HepG2 (cell line): ENCODE measurements at regions not wholly inside any gene's neighbourhood (a gene's known extent, or its start where the extent isn't known, plus 50 kb on each side); places are given as distances from the start of the nearest gene placed in this dataset.

Source experiments
- CREB1 ChIP-seq, 2 experiments: fragments of 450-650 bp in 1 of 2; IDR thresholded peaks; 2 replicates each; pipeline ENCODE4 v1.6.1; 2016 to 2017; ENCODE audit warnings: control low read depth in 1 of 2, mild to moderate bottlenecking in 1 of 2, missing compliant biosample characterization in 1 of 2, missing genetic modification characterization in 1 of 2
- HCFC1 ChIP-seq: fragments of 150-350 bp; IDR thresholded peaks from 2 replicates; pipeline ENCODE4 v1.6.1; 2014; ENCODE audit warnings: low read depth, low read length
- HOXA3 ChIP-seq: sonication (generic); formaldehyde crosslinking; IDR thresholded peaks from 2 replicates; pipeline ENCODE4 v1.5.0; 2020; ENCODE audit warnings: missing genetic modification reagents
- RNF2 ChIP-seq: fragments of 450-650 bp; conservative IDR thresholded peaks from 2 replicates; pipeline ENCODE4 v1.6.1; 2016; ENCODE audit warnings: low read depth
- TRIM24 ChIP-seq: sonication (generic); formaldehyde crosslinking; IDR thresholded peaks from 2 replicates; pipeline ENCODE4 v1.8.0; 2022; ENCODE audit warnings: mild to moderate bottlenecking, missing genetic modification reagents
- U2AF2 ChIP-seq: fragments of 200-400 bp; formaldehyde crosslinking; IDR thresholded peaks from 2 replicates; pipeline ENCODE4 v1.6.1; 2017; ENCODE audit warnings: low read depth, mild to moderate bottlenecking, low read length
- ZNF615 ChIP-seq: sonication (generic); formaldehyde crosslinking; IDR thresholded peaks from 2 replicates; pipeline ENCODE4 v1.5.0; 2020; ENCODE audit warnings: mild to moderate bottlenecking, missing genetic modification reagents, borderline replicate concordance
- ZSCAN12 ChIP-seq: sonication (generic); formaldehyde crosslinking; IDR thresholded peaks from 2 replicates; pipeline ENCODE4 v1.9.0; 2021; ENCODE audit warnings: mild to moderate bottlenecking, missing genetic modification reagents
- TF ChIP-seq, protein P1 (sequence below): sonication (generic); formaldehyde crosslinking; IDR thresholded peaks from 2 replicates; pipeline ENCODE4 v1.5.0; 2020; ENCODE audit warnings: missing genetic modification reagents
- TF ChIP-seq, protein P2 (sequence below): sonication (generic); formaldehyde crosslinking; IDR thresholded peaks from 2 replicates; pipeline ENCODE4 v1.8.0; 2022; ENCODE audit warnings: mild to moderate bottlenecking, missing genetic modification reagents, moderate library complexity
- TF ChIP-seq, protein P3 (sequence below): sonication (generic); formaldehyde crosslinking; IDR thresholded peaks from 2 replicates; pipeline ENCODE4 v1.5.1; 2020; ENCODE audit warnings: missing genetic modification reagents, mild to moderate bottlenecking, borderline replicate concordance
- TF ChIP-seq, protein P4 (sequence below), 2 experiments: sonication (generic) in 1 of 2; formaldehyde crosslinking in 1 of 2; IDR thresholded peaks; 2 replicates each; pipeline versions ENCODE4 v1.6.1 to v1.9.0; 2014 to 2022; ENCODE audit warnings: antibody characterized with exemption in 1 of 2, borderline replicate concordance in 1 of 2, inconsistent platforms in 1 of 2, low read depth in 1 of 2, missing genetic modification reagents in 1 of 2

DNA sequence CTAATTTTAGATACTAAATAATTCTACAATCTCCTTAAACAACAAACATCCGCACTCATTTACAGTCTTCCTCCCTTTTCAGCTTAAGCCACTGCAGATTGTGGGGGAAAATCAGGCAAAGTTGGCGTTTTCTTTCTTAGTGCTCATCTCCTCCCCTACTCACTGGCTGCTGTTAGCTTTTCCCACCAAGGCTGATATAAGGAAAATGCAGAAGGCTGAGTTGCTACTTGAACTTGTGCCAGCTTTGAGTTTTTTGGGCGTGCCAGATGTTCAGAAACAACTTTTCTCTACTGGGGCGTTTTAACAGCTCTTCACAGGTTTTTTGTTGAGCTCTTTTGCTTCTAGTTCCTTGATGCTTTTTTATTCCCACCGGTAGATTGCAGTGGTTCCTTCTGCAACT, 222.0 kb downstream of the PYDC2 start (continued):
- TF ChIP-seq CREB1 (IDR thresholded peaks at IDR 0.05) (no peak), CREB1 (CRISPR knock-in tag; IDR thresholded peaks at IDR 0.05) (no peak), ZSCAN12 (CRISPR knock-in tag) (no peak), U2AF2 (no peak), HCFC1 (no peak), ZNF615 (CRISPR knock-in tag) (no peak), HOXA3 (CRISPR knock-in tag) (no peak), RNF2 (no peak), TRIM24 (no peak)
- TF ChIP-seq, protein P1, sequence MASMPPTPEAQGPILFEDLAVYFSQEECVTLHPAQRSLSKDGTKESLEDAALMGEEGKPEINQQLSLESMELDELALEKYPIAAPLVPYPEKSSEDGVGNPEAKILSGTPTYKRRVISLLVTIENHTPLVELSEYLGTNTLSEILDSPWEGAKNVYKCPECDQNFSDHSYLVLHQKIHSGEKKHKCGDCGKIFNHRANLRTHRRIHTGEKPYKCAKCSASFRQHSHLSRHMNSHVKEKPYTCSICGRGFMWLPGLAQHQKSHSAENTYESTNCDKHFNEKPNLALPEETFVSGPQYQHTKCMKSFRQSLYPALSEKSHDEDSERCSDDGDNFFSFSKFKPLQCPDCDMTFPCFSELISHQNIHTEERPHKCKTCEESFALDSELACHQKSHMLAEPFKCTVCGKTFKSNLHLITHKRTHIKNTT (CRISPR knock-in tag) = no peak
- TF ChIP-seq, protein P2, sequence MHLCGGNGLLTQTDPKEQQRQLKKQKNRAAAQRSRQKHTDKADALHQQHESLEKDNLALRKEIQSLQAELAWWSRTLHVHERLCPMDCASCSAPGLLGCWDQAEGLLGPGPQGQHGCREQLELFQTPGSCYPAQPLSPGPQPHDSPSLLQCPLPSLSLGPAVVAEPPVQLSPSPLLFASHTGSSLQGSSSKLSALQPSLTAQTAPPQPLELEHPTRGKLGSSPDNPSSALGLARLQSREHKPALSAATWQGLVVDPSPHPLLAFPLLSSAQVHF (CRISPR knock-in tag) = no peak
- TF ChIP-seq, protein P3, sequence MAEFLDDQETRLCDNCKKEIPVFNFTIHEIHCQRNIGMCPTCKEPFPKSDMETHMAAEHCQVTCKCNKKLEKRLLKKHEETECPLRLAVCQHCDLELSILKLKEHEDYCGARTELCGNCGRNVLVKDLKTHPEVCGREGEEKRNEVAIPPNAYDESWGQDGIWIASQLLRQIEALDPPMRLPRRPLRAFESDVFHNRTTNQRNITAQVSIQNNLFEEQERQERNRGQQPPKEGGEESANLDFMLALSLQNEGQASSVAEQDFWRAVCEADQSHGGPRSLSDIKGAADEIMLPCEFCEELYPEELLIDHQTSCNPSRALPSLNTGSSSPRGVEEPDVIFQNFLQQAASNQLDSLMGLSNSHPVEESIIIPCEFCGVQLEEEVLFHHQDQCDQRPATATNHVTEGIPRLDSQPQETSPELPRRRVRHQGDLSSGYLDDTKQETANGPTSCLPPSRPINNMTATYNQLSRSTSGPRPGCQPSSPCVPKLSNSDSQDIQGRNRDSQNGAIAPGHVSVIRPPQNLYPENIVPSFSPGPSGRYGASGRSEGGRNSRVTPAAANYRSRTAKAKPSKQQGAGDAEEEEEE = no peak
- TF ChIP-seq, protein P4, sequence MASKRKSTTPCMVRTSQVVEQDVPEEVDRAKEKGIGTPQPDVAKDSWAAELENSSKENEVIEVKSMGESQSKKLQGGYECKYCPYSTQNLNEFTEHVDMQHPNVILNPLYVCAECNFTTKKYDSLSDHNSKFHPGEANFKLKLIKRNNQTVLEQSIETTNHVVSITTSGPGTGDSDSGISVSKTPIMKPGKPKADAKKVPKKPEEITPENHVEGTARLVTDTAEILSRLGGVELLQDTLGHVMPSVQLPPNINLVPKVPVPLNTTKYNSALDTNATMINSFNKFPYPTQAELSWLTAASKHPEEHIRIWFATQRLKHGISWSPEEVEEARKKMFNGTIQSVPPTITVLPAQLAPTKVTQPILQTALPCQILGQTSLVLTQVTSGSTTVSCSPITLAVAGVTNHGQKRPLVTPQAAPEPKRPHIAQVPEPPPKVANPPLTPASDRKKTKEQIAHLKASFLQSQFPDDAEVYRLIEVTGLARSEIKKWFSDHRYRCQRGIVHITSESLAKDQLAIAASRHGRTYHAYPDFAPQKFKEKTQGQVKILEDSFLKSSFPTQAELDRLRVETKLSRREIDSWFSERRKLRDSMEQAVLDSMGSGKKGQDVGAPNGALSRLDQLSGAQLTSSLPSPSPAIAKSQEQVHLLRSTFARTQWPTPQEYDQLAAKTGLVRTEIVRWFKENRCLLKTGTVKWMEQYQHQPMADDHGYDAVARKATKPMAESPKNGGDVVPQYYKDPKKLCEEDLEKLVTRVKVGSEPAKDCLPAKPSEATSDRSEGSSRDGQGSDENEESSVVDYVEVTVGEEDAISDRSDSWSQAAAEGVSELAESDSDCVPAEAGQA (IDR thresholded peaks at IDR 0.05; ENCODE audit: low read depth) = no peak
- TF ChIP-seq, protein P4 (CRISPR knock-in tag; IDR thresholded peaks at IDR 0.05; ENCODE audit: borderline replicate concordance) = no peak
